ENCODE measurements at regions not wholly inside any gene's neighbourhood (a gene's known extent, or its start where the extent isn't known, plus 50 kb on each side); places are given as distances from the start of the nearest gene placed in this dataset.
"Not testable (repeated sequence)": the region's sequence is repeated elsewhere in the genome, so short reads cannot be mapped to it uniquely, and the experiment has no call there.

- DNase-seq: no peak
Measured at GRCh38 chr4:138790706-138791340, 224.8 kb upstream of the NOCT start.

- no peak for DNase-seq
Measured at GRCh38 chr4:138789796-138790195, 225.8 kb upstream of the NOCT start.

GRCh38 chr4:138788857-138789256 lies 226.7 kb upstream of the NOCT start:
- DNase-seq: no peak

- DNase-seq: no peak
Measured at GRCh38 chr4:138788267-138788790, 227.3 kb upstream of the NOCT start.

- not testable (repeated sequence) for DNase-seq
Measured at GRCh38 chr4:138779761-138780160, 235.8 kb upstream of the NOCT start.

GRCh38 chr4:138775890-138776289 lies 239.7 kb upstream of the NOCT start:
- DNase-seq: peak; percentile 70 to 78 (median 72)

GRCh38 chr4:138775489-138775888 lies 240.1 kb upstream of the NOCT start:
- DNase-seq: peak in 1 of 3 donors; percentile 22

GRCh38 chr4:138774940-138775339 lies 240.6 kb upstream of the NOCT start:
- DNase-seq: no peak

GRCh38 chr4:138774125-138774524 lies 241.5 kb upstream of the NOCT start:
- DNase-seq: not testable (repeated sequence)

- DNase-seq: no peak
Measured at GRCh38 chr4:138773321-138773720, 242.3 kb upstream of the NOCT start.

- DNase-seq: no peak
Measured at GRCh38 chr4:138772366-138772765, 243.2 kb upstream of the NOCT start.

- no peak for DNase-seq
Measured at GRCh38 chr4:138770818-138771217, 244.8 kb upstream of the NOCT start.

- DNase-seq: no peak
Measured at GRCh38 chr4:138766332-138766731, 249.2 kb upstream of the NOCT start.

- DNase-seq: no peak
Measured at GRCh38 chr4:138765442-138765841, 250.1 kb upstream of the NOCT start.

- no peak for DNase-seq
Measured at GRCh38 chr4:138761638-138762220, 253.9 kb upstream of the NOCT start.

- DNase-seq: peak in 1 of 3 donors; percentile 3
Measured at GRCh38 chr4:138759554-138759902, 256.1 kb upstream of the NOCT start.

GRCh38 chr4:138758876-138759553 lies 256.6 kb upstream of the NOCT start:
- peak in 1 of 3 donors; percentile 5 for DNase-seq

- no peak for DNase-seq
Measured at GRCh38 chr4:138758196-138758595, 257.4 kb upstream of the NOCT start.

- DNase-seq: peak in 1 of 3 donors; percentile 5
Measured at GRCh38 chr4:138757432-138757831, 258.1 kb upstream of the NOCT start.

GRCh38 chr4:138756519-138756918 lies 259.1 kb upstream of the NOCT start:
- DNase-seq: peak in 1 of 3 donors; percentile 10

GRCh38 chr4:138751309-138751708 lies 264.3 kb upstream of the NOCT start:
- DNase-seq: peak in 1 of 3 donors; percentile 5

- no peak for DNase-seq
Measured at GRCh38 chr4:138749303-138749702, 266.3 kb upstream of the NOCT start.

GRCh38 chr4:138741766-138742377 lies 273.7 kb upstream of the NOCT start:
- no peak for DNase-seq
